GM19455 (cell line): ENCODE measurements at regions not wholly inside any gene's neighbourhood (a gene's known extent, or its start where the extent isn't known, plus 50 kb on each side); places are given as distances from the start of the nearest gene placed in this dataset.
"Not testable (repeated sequence)": the region's sequence is repeated elsewhere in the genome, so short reads cannot be mapped to it uniquely, and the experiment has no call there.

Experiments
- ATAC-seq: cut with Tn5 transposase; IDR thresholded peaks from one replicate; pipeline ENCODE4 v1.9.1; 2021; ENCODE audit not compliant: unreplicated experiment

- no peak for ATAC-seq
These were observed 101.7 kb upstream of the GATA6 start for GRCh38 chr18:22067682-22068081.

- ATAC-seq = not testable (repeated sequence)
These were observed 100.6 kb upstream of the GATA6 start for GRCh38 chr18:22068784-22069183.

- ATAC-seq = no peak
These were observed 99.5 kb upstream of the GATA6 start for GRCh38 chr18:22069916-22070315.

GRCh38 chr18:22073411-22073810 lies 96.0 kb upstream of the GATA6 start:
- no peak for ATAC-seq

GRCh38 chr18:22074282-22075070 lies 94.9 kb upstream of the GATA6 start:
- ATAC-seq = no peak

- no peak for ATAC-seq
These were observed 89.4 kb upstream of the GATA6 start for GRCh38 chr18:22080035-22080434.

GRCh38 chr18:22082408-22082807 lies 87.0 kb upstream of the GATA6 start:
- no peak for ATAC-seq

GRCh38 chr18:22084547-22084946 lies 84.8 kb upstream of the GATA6 start:
- ATAC-seq = no peak

- ATAC-seq = no peak
These were observed 82.4 kb upstream of the GATA6 start for GRCh38 chr18:22086973-22087372.

GRCh38 chr18:22088029-22088428 lies 81.4 kb upstream of the GATA6 start:
- ATAC-seq = no peak

GRCh38 chr18:22088996-22089640 lies 80.3 kb upstream of the GATA6 start:
- no peak for ATAC-seq

GRCh38 chr18:22091341-22091740 lies 78.0 kb upstream of the GATA6 start:
- ATAC-seq = no peak

GRCh38 chr18:22093731-22094357 lies 75.5 kb upstream of the GATA6 start:
- no peak for ATAC-seq

- ATAC-seq = no peak
These were observed 75.0 kb upstream of the GATA6 start for GRCh38 chr18:22094358-22094734.

GRCh38 chr18:22098563-22098989 lies 70.8 kb upstream of the GATA6 start:
- no peak for ATAC-seq

- ATAC-seq = no peak
These were observed 69.5 kb upstream of the GATA6 start for GRCh38 chr18:22099925-22100324.

- ATAC-seq = no peak
These were observed 67.7 kb upstream of the GATA6 start for GRCh38 chr18:22101731-22102130.

GRCh38 chr18:22102953-22103646 lies 66.3 kb upstream of the GATA6 start:
- ATAC-seq = no peak

GRCh38 chr18:22103647-22104031 lies 65.8 kb upstream of the GATA6 start:
- ATAC-seq = no peak

- ATAC-seq = no peak
These were observed 62.7 kb upstream of the GATA6 start for GRCh38 chr18:22106536-22107292.

GRCh38 chr18:22108674-22109073 lies 60.7 kb upstream of the GATA6 start:
- ATAC-seq = no peak
